ENCODE measurements at regions not wholly inside any gene's neighbourhood (a gene's known extent, or its start where the extent isn't known, plus 50 kb on each side); places are given as distances from the start of the nearest gene placed in this dataset.

DNA sequence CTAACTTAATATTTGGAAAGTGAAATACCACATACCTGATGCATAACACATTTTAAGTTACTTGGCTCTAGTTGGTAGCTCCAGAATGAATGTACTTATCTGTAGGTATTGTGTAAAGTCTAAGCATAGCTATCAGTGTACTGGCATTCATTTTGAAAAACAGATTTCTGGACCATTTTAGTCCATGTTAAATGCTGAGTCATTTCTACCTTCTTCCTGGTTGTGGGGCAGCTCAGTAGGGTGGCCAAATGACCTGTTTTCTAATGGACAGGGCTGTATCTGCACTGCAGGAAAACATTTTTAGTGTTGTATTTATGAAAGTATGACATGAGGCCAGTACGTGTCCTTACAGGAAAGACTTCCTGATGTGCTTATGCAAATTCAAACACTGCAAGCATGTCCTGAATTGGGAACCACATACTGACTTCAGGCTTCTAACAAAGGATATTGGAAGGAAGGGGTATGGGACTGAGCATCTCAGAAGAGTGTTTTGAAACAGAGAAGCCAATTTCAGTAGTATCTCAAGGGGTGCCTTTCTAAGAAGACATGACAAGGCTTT, 300.3 kb upstream of the B3GALT2 start:
- Histone ChIP-seq H3F3A (ENCODE audit: low read depth) (no peaks in the 10 kb centered on the region), H3K4me1 (ENCODE audit: insufficient read depth, low read length, poor library complexity, severe bottlenecking) (no peaks in the 10 kb centered on the region), H4K20me1 (ENCODE audit: insufficient read depth, low read length, poor library complexity, severe bottlenecking) (no peaks in the 10 kb centered on the region), H3K4me2 (ENCODE audit: low read depth, low read length, poor library complexity, severe bottlenecking) (no peak overlapping the region), H3K9me3 (ENCODE audit: insufficient read depth, low read depth, low read length) (no peaks in the 10 kb centered on the region), H3K9ac (ENCODE audit: low read depth, low read length, poor library complexity, severe bottlenecking) (no peak overlapping the region), H3K79me2 (ENCODE audit: insufficient read depth, low read length) (no peaks in the 10 kb centered on the region), H2AFZ (ENCODE audit: low read length) (no peak overlapping the region), H3K9me2 (replicated peaks; ENCODE audit: low read depth, low read length) (no peaks in the 10 kb centered on the region), H3K27me3 (ENCODE audit: insufficient read depth, low read length, poor library complexity, severe bottlenecking) (no peaks in the 10 kb centered on the region), H3K4me3 (ENCODE audit: low read length, poor library complexity, severe bottlenecking) (no peak overlapping the region), H3K36me3 (ENCODE audit: insufficient read depth, low read length) (no peaks in the 10 kb centered on the region)
- no peak for TF ChIP-seq EZH2phosphoT487 (IDR thresholded peaks at IDR 0.05; ENCODE audit: borderline replicate concordance)
- TF ChIP-seq, protein P1, sequence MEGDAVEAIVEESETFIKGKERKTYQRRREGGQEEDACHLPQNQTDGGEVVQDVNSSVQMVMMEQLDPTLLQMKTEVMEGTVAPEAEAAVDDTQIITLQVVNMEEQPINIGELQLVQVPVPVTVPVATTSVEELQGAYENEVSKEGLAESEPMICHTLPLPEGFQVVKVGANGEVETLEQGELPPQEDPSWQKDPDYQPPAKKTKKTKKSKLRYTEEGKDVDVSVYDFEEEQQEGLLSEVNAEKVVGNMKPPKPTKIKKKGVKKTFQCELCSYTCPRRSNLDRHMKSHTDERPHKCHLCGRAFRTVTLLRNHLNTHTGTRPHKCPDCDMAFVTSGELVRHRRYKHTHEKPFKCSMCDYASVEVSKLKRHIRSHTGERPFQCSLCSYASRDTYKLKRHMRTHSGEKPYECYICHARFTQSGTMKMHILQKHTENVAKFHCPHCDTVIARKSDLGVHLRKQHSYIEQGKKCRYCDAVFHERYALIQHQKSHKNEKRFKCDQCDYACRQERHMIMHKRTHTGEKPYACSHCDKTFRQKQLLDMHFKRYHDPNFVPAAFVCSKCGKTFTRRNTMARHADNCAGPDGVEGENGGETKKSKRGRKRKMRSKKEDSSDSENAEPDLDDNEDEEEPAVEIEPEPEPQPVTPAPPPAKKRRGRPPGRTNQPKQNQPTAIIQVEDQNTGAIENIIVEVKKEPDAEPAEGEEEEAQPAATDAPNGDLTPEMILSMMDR (conservative IDR thresholded peaks at IDR 0.05; ENCODE audit: low read length) = no peak

DNA sequence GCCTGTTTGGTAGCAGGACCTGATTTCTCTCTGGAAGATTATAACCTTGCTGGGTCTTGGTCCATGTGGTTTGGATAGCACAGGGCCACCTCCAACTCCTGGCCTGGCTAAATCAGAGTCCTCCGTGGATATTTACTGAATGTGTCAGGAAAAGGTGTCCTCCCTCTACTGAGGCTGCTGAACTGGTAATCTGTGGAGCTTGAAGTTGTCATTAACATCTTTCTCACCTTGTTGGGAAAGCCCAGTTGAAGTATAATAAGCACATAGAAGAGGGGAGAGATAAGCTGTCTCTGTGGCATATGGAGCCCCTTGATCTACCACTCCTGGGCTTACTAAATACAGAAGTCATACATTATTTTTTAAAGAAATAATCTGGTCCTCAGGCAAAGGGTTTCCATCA, 294.3 kb upstream of the B3GALT2 start:
- TF ChIP-seq, protein P1 (conservative IDR thresholded peaks at IDR 0.05; ENCODE audit: low read length) = no peak
- TF ChIP-seq EZH2phosphoT487 (IDR thresholded peaks at IDR 0.05; ENCODE audit: borderline replicate concordance) = no peak
- H3K9me2 ChIP-seq (replicated peaks; ENCODE audit: low read depth, low read length) = no peaks in the 10 kb centered on the region
- H3K9me3 ChIP-seq (ENCODE audit: insufficient read depth, low read depth, low read length) = no peaks in the 10 kb centered on the region
- H3F3A ChIP-seq (ENCODE audit: low read depth) = no peaks in the 10 kb centered on the region
- no peaks in the 10 kb centered on the region for H4K20me1 ChIP-seq (ENCODE audit: insufficient read depth, low read length, poor library complexity, severe bottlenecking)
- no peak overlapping the region for H3K4me2 ChIP-seq (ENCODE audit: low read depth, low read length, poor library complexity, severe bottlenecking)
- H3K27me3 ChIP-seq (ENCODE audit: insufficient read depth, low read length, poor library complexity, severe bottlenecking) = no peaks in the 10 kb centered on the region
- H3K79me2 ChIP-seq (ENCODE audit: insufficient read depth, low read length) = no peaks in the 10 kb centered on the region
- no peaks in the 10 kb centered on the region for H3K4me1 ChIP-seq (ENCODE audit: insufficient read depth, low read length, poor library complexity, severe bottlenecking)
- H3K9ac ChIP-seq (ENCODE audit: low read depth, low read length, poor library complexity, severe bottlenecking) = no peak overlapping the region
- H3K36me3 ChIP-seq (ENCODE audit: insufficient read depth, low read length) = no peaks in the 10 kb centered on the region
- H2AFZ ChIP-seq (ENCODE audit: low read length) = no peak overlapping the region
- no peak overlapping the region for H3K4me3 ChIP-seq (ENCODE audit: low read length, poor library complexity, severe bottlenecking)

DNA sequence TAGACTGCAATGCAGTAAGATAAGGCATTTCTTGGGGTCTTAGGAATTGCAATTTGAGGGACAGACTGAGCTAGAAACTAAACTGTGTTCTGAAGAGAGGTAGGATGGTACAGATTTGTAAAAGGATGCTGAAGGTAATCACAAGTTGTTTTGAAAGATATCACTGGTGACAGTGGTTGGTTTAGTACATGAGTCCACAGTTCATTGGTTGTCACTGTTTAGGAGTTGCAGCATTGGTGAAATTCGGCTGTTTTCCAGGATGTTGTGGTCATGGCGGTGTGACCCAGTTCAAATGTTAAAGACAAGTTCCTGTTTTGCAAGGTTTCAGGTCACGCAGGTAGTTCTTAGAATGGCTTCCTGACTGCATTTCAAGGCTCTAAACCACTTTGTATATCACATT, 292.8 kb upstream of the B3GALT2 start:
- Histone ChIP-seq H4K20me1 (ENCODE audit: insufficient read depth, low read length, poor library complexity, severe bottlenecking) (no peaks in the 10 kb centered on the region), H3K9me3 (ENCODE audit: insufficient read depth, low read depth, low read length) (no peaks in the 10 kb centered on the region), H3K4me1 (ENCODE audit: insufficient read depth, low read length, poor library complexity, severe bottlenecking) (no peaks in the 10 kb centered on the region), H3K9me2 (replicated peaks; ENCODE audit: low read depth, low read length) (no peaks in the 10 kb centered on the region), H3K36me3 (ENCODE audit: insufficient read depth, low read length) (no peaks in the 10 kb centered on the region), H3K79me2 (ENCODE audit: insufficient read depth, low read length) (no peaks in the 10 kb centered on the region), H3K4me2 (ENCODE audit: low read depth, low read length, poor library complexity, severe bottlenecking) (no peak overlapping the region), H3F3A (ENCODE audit: low read depth) (no peaks in the 10 kb centered on the region), H3K4me3 (ENCODE audit: low read length, poor library complexity, severe bottlenecking) (no peak overlapping the region), H3K27me3 (ENCODE audit: insufficient read depth, low read length, poor library complexity, severe bottlenecking) (no peaks in the 10 kb centered on the region), H3K9ac (ENCODE audit: low read depth, low read length, poor library complexity, severe bottlenecking) (no peak overlapping the region), H2AFZ (ENCODE audit: low read length) (no peak overlapping the region)
- TF ChIP-seq EZH2phosphoT487 (IDR thresholded peaks at IDR 0.05; ENCODE audit: borderline replicate concordance) = no peak
- TF ChIP-seq, protein P1 (conservative IDR thresholded peaks at IDR 0.05; ENCODE audit: low read length) = no peak

Measured in Loucy (cell line).